ENCODE measurements at regions not wholly inside any gene's neighbourhood (a gene's known extent, or its start where the extent isn't known, plus 50 kb on each side); places are given as distances from the start of the nearest gene placed in this dataset.

DNA sequence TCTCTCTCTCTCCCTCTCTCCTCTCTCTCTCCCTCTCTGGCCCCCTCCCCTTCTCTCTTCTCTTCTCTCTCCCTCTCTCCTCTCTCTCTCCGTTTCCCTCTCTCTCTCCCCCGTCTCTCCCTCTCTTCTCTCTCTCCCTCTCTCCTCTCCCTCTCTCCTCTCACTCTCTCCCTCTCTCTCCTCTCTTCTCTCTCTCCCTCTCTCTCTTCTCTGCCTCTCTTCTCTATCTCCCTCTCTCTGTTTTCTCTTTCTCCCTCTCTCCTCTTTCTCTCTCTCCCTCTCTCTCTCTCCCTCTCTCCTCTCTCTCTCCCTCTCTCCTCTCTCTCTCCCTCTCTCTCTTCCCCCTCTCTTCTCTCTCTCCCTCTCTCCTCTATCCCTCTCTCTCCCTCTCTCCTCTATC is 98.3 kb upstream of the FGF3 start:
- ChIA-PET RAD21 (ENCODE audit: low non-redundant PET in 1 of 2, low total read pairs in 2 of 2, uncharacterized antibody in 2 of 2, unreplicated experiment in 2 of 2) (no interaction called here), CTCF (interaction anchor here (1.7 kb wide), 1 partner anchor 12 kb away, joined by 9 read pairs; no protein-coding TSS in a partner anchor), POLR2A (interaction anchor here (0.7 kb wide), 1 partner anchor 482 kb away, joined by 6 read pairs; no protein-coding TSS in a partner anchor)
- Histone ChIP-seq H3K36me3 (ENCODE audit: control insufficient read depth in 1 of 2, insufficient read depth in 2 of 2, low read length in 2 of 2) (no peaks in the 10 kb centered on the region), H3K4me1 (ENCODE audit: control insufficient read depth in 1 of 2, insufficient read depth in 2 of 2, low read length in 2 of 2) (peaks cover 27 to 53% of the 10 kb centered on the region in 2 experiments), H2AFZ (ENCODE audit: low read depth, low read length, poor library complexity, severe bottlenecking) (no peak overlapping the region), H3K27me3 (ENCODE audit: insufficient read depth, low read length) (no peaks in the 10 kb centered on the region), H4K20me1 (ENCODE audit: insufficient read depth) (no peaks in the 10 kb centered on the region), H3K9me3 (ENCODE audit: control insufficient read depth in 1 of 2, insufficient read depth in 1 of 2, low read depth in 1 of 2, low read length in 2 of 2) (no peaks in the 10 kb centered on the region), H3K4me2 (ENCODE audit: low read length) (no peak overlapping the region), H3K27ac (ENCODE audit: low read depth, low read length) (no peak overlapping the region), H3K4me3 (replicated peaks in 1 of 2; ENCODE audit: low read depth in 1 of 2, low read length in 2 of 2) (no peak overlapping the region), H3K9ac (ENCODE audit: low read length) (no peak overlapping the region), H3K79me2 (ENCODE audit: insufficient read depth, low read length) (no peaks in the 10 kb centered on the region), H3K9me2 (ENCODE audit: insufficient read depth) (no peaks in the 10 kb centered on the region)
- no peak for ATAC-seq
- no peak for DNase-seq (ENCODE audit: low read depth, low spot score)
- intact Hi-C loops (cut with micrococcal nuclease), result loop anchor here (5.0 kb wide), 1 partner anchor 160 kb away; the partner anchor contains the start of gene ANO1
- TF ChIP-seq SRF (IDR thresholded peaks at IDR 0.05; ENCODE audit: low read depth) (no peak), EGR1 (IDR thresholded peaks at IDR 0.05; ENCODE audit: low read depth) (no peak)
- TF ChIP-seq, protein P1, sequence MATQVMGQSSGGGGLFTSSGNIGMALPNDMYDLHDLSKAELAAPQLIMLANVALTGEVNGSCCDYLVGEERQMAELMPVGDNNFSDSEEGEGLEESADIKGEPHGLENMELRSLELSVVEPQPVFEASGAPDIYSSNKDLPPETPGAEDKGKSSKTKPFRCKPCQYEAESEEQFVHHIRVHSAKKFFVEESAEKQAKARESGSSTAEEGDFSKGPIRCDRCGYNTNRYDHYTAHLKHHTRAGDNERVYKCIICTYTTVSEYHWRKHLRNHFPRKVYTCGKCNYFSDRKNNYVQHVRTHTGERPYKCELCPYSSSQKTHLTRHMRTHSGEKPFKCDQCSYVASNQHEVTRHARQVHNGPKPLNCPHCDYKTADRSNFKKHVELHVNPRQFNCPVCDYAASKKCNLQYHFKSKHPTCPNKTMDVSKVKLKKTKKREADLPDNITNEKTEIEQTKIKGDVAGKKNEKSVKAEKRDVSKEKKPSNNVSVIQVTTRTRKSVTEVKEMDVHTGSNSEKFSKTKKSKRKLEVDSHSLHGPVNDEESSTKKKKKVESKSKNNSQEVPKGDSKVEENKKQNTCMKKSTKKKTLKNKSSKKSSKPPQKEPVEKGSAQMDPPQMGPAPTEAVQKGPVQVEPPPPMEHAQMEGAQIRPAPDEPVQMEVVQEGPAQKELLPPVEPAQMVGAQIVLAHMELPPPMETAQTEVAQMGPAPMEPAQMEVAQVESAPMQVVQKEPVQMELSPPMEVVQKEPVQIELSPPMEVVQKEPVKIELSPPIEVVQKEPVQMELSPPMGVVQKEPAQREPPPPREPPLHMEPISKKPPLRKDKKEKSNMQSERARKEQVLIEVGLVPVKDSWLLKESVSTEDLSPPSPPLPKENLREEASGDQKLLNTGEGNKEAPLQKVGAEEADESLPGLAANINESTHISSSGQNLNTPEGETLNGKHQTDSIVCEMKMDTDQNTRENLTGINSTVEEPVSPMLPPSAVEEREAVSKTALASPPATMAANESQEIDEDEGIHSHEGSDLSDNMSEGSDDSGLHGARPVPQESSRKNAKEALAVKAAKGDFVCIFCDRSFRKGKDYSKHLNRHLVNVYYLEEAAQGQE (IDR thresholded peaks at IDR 0.05; ENCODE audit: low read depth), result no peak
- TF ChIP-seq, protein P2, sequence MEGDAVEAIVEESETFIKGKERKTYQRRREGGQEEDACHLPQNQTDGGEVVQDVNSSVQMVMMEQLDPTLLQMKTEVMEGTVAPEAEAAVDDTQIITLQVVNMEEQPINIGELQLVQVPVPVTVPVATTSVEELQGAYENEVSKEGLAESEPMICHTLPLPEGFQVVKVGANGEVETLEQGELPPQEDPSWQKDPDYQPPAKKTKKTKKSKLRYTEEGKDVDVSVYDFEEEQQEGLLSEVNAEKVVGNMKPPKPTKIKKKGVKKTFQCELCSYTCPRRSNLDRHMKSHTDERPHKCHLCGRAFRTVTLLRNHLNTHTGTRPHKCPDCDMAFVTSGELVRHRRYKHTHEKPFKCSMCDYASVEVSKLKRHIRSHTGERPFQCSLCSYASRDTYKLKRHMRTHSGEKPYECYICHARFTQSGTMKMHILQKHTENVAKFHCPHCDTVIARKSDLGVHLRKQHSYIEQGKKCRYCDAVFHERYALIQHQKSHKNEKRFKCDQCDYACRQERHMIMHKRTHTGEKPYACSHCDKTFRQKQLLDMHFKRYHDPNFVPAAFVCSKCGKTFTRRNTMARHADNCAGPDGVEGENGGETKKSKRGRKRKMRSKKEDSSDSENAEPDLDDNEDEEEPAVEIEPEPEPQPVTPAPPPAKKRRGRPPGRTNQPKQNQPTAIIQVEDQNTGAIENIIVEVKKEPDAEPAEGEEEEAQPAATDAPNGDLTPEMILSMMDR (IDR thresholded peaks at IDR 0.05 in 2 of 3, conservative IDR thresholded peaks at IDR 0.05 in 1 of 3; ENCODE audit: borderline replicate concordance in 1 of 3, insufficient read depth in 1 of 3, low read depth in 2 of 3, low read length in 2 of 3), result no peak
- TF ChIP-seq, protein P3, sequence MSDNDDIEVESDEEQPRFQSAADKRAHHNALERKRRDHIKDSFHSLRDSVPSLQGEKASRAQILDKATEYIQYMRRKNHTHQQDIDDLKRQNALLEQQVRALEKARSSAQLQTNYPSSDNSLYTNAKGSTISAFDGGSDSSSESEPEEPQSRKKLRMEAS (IDR thresholded peaks at IDR 0.05), result no peak
- BruUV-seq (replicated peaks), result no TSS peak

Measured in HCT116 (cell line).